ENCODE measurements at regions not wholly inside any gene's neighbourhood (a gene's known extent, or its start where the extent isn't known, plus 50 kb on each side); places are given as distances from the start of the nearest gene placed in this dataset.

GRCh38 chr3:23734481-23734880 is 71.3 kb upstream of the UBE2E1 start:
- Histone ChIP-seq H3K27ac (ENCODE audit: low read length) (no peak overlapping the region), H3K4me2 (ENCODE audit: low read length) (no peak overlapping the region), H3K27me3 (ENCODE audit: low read depth, low read length) (peaks cover 9% of the 10 kb centered on the region), H3K9ac (ENCODE audit: low read length) (no peak overlapping the region), H3K4me3 (ENCODE audit: low read length) (no peak overlapping the region), H2AFZ (ENCODE audit: low read depth, low read length) (no peak overlapping the region), H4K20me1 (ENCODE audit: insufficient read depth, low read length) (no peaks in the 10 kb centered on the region), H3K36me3 (replicated peaks; ENCODE audit: low read depth, low read length) (no peaks in the 10 kb centered on the region), H3K4me1 (ENCODE audit: low read length) (peaks cover 5% of the 10 kb centered on the region; the same call in 1 of the 2 replicates), H3K79me2 (ENCODE audit: low read length) (no peaks in the 10 kb centered on the region), H3K9me3 (ENCODE audit: insufficient read depth, low read length) (no peaks in the 10 kb centered on the region)
- TF ChIP-seq EZH2phosphoT487 (IDR thresholded peaks at IDR 0.05; ENCODE audit: low read depth) (no peak), CTCF (IDR thresholded peaks at IDR 0.05; ENCODE audit: low read depth, low read length) (no peak)

GRCh38 chr3:23735062-23735461 is 70.7 kb upstream of the UBE2E1 start:
- no peak overlapping the region for H2AFZ ChIP-seq (ENCODE audit: low read depth, low read length)
- H3K4me3 ChIP-seq (ENCODE audit: low read length) = no peak overlapping the region
- H3K79me2 ChIP-seq (ENCODE audit: low read length) = no peaks in the 10 kb centered on the region
- H4K20me1 ChIP-seq (ENCODE audit: insufficient read depth, low read length) = no peaks in the 10 kb centered on the region
- no peak overlapping the region for H3K27ac ChIP-seq (ENCODE audit: low read length)
- no peak overlapping the region for H3K4me2 ChIP-seq (ENCODE audit: low read length)
- H3K9ac ChIP-seq (ENCODE audit: low read length) = no peak overlapping the region
- H3K4me1 ChIP-seq (ENCODE audit: low read length) = peaks cover 7% of the 10 kb centered on the region; the same call in 1 of the 2 replicates
- TF ChIP-seq CTCF (IDR thresholded peaks at IDR 0.05; ENCODE audit: low read depth, low read length) (no peak), EZH2phosphoT487 (IDR thresholded peaks at IDR 0.05; ENCODE audit: low read depth) (no peak)
- H3K9me3 ChIP-seq (ENCODE audit: insufficient read depth, low read length) = no peaks in the 10 kb centered on the region
- H3K27me3 ChIP-seq (ENCODE audit: low read depth, low read length) = peaks cover 14% of the 10 kb centered on the region
- H3K36me3 ChIP-seq (replicated peaks; ENCODE audit: low read depth, low read length) = no peaks in the 10 kb centered on the region

DNA sequence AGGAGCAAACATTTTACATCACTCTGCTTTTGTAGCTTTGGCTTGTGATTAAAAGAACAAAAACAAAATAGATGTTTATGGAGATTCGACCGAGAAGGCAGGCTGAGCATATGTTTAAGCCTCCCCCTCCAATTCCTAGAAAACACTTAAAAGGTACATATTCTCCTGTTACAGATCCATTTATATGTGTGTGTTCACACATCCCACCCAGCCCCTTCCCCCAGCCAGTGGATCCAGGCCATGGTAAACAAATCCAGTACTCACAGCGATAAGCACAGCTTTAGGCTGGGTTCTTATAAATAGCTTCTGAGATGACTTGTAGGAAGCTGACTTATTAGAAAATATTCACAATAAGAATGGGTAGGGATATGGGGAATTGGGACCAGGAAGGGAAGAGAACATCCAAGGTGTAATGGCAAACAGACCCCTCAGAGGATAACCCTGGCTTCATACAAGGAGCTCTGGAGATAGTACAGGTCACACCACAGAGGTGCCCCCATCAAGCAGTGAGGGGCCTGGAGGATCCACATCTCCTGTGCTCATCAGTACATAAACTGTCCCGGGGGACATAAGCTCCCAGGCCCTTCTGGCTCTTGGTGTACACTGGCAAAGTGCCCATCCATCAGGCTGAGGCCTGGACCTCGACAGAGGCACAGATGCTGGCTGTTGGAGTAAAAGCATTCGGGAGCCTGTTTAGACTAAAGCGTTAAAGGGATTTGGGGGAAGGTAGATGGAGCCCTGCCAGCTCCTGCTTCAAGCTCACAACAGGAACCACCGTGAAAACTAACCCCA is 70.0 kb upstream of the UBE2E1 start:
- H3K79me2 ChIP-seq (ENCODE audit: low read length) = no peaks in the 10 kb centered on the region
- H4K20me1 ChIP-seq (ENCODE audit: insufficient read depth, low read length) = no peaks in the 10 kb centered on the region
- H3K27me3 ChIP-seq (ENCODE audit: low read depth, low read length) = peaks cover 14% of the 10 kb centered on the region
- no peak for TF ChIP-seq CTCF (IDR thresholded peaks at IDR 0.05; ENCODE audit: low read depth, low read length)
- no peak for TF ChIP-seq EZH2phosphoT487 (IDR thresholded peaks at IDR 0.05; ENCODE audit: low read depth)
- no peak overlapping the region for H3K27ac ChIP-seq (ENCODE audit: low read length)
- H3K4me3 ChIP-seq (ENCODE audit: low read length) = no peak overlapping the region
- H3K9me3 ChIP-seq (ENCODE audit: insufficient read depth, low read length) = no peaks in the 10 kb centered on the region
- H3K9ac ChIP-seq (ENCODE audit: low read length) = no peak overlapping the region
- no peak overlapping the region for H3K4me2 ChIP-seq (ENCODE audit: low read length)
- H3K4me1 ChIP-seq (ENCODE audit: low read length) = peaks cover 12% of the 10 kb centered on the region
- no peaks in the 10 kb centered on the region for H3K36me3 ChIP-seq (replicated peaks; ENCODE audit: low read depth, low read length)
- H2AFZ ChIP-seq (ENCODE audit: low read depth, low read length) = no peak overlapping the region

GRCh38 chr3:23738944-23739343 is 66.8 kb upstream of the UBE2E1 start:
- Histone ChIP-seq H3K79me2 (ENCODE audit: low read length) (no peaks in the 10 kb centered on the region), H3K4me3 (ENCODE audit: low read length) (no peak overlapping the region), H3K9ac (ENCODE audit: low read length) (no peak overlapping the region), H4K20me1 (ENCODE audit: insufficient read depth, low read length) (no peaks in the 10 kb centered on the region), H3K27me3 (ENCODE audit: low read depth, low read length) (peaks cover 35% of the 10 kb centered on the region), H3K36me3 (replicated peaks; ENCODE audit: low read depth, low read length) (no peaks in the 10 kb centered on the region), H3K9me3 (ENCODE audit: insufficient read depth, low read length) (no peaks in the 10 kb centered on the region), H3K4me1 (ENCODE audit: low read length) (peaks cover 17% of the 10 kb centered on the region), H2AFZ (ENCODE audit: low read depth, low read length) (no peak overlapping the region), H3K4me2 (ENCODE audit: low read length) (no peak overlapping the region), H3K27ac (ENCODE audit: low read length) (no peak overlapping the region)
- TF ChIP-seq CTCF (IDR thresholded peaks at IDR 0.05; ENCODE audit: low read depth, low read length) (no peak), EZH2phosphoT487 (IDR thresholded peaks at IDR 0.05; ENCODE audit: low read depth) (no peak)
